GM12874 (cell line): ENCODE measurements at regions not wholly inside any gene's neighbourhood (a gene's known extent, or its start where the extent isn't known, plus 50 kb on each side); places are given as distances from the start of the nearest gene placed in this dataset.

Experiments
- TF ChIP-seq, protein P1 (sequence below): IDR thresholded peaks from 2 replicates; pipeline ENCODE4 v1.5.1; 2011; ENCODE audit warnings: low read depth, mild to moderate bottlenecking, control low read depth, low read length, moderate library complexity; ENCODE audit not compliant: insufficient read depth

- TF ChIP-seq, protein P1, sequence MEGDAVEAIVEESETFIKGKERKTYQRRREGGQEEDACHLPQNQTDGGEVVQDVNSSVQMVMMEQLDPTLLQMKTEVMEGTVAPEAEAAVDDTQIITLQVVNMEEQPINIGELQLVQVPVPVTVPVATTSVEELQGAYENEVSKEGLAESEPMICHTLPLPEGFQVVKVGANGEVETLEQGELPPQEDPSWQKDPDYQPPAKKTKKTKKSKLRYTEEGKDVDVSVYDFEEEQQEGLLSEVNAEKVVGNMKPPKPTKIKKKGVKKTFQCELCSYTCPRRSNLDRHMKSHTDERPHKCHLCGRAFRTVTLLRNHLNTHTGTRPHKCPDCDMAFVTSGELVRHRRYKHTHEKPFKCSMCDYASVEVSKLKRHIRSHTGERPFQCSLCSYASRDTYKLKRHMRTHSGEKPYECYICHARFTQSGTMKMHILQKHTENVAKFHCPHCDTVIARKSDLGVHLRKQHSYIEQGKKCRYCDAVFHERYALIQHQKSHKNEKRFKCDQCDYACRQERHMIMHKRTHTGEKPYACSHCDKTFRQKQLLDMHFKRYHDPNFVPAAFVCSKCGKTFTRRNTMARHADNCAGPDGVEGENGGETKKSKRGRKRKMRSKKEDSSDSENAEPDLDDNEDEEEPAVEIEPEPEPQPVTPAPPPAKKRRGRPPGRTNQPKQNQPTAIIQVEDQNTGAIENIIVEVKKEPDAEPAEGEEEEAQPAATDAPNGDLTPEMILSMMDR = no peak
Measured at GRCh38 chr13:74567485-74567884, 433.3 kb upstream of the KLF12 start.

- TF ChIP-seq, protein P1 = no peak
Measured at GRCh38 chr13:74562381-74562780, 428.2 kb upstream of the KLF12 start.

- TF ChIP-seq, protein P1 = no peak
Measured at GRCh38 chr13:74561155-74561554, 427.0 kb upstream of the KLF12 start.

DNA sequence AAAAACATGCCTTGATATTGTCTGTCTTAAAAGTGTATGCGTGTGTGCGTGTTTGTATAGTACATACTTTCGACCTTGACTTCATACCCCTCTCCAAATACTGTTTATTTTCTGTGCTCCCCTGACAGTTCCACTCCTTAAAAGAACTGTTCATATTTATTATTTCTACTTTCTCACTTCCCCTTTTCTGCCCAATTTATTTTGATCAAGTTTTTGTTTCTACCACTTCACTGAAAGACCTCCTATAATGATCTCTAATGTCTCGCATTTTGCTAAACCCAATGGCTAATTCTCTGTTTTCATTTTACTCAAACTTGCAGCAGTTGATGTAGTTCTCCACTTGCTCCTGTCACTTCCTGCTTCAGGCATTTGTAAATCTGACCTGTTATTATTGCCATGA is 426.1 kb upstream of the KLF12 start:
- TF ChIP-seq, protein P1 = no peak

- TF ChIP-seq, protein P1 = no peak
Measured at GRCh38 chr13:74557870-74558269, 423.7 kb upstream of the KLF12 start.

- TF ChIP-seq, protein P1 = no peak
Measured at GRCh38 chr13:74555651-74556420, 421.6 kb upstream of the KLF12 start.

- TF ChIP-seq, protein P1 = no peak
Measured at GRCh38 chr13:74555276-74555625, 421.0 kb upstream of the KLF12 start.
